MG63 (cell line): ENCODE measurements at regions not wholly inside any gene's neighbourhood (a gene's known extent, or its start where the extent isn't known, plus 50 kb on each side); places are given as distances from the start of the nearest gene placed in this dataset.

Source experiments
- DNase-seq: peaks from one replicate; pipeline ENCODE4 v3.0.0-alpha.2; 2020
- H3K27me3 ChIP-seq: fragments of 250-450 bp; sonication (Bioruptor Pico); 2 replicates; pipeline ENCODE4 v1.5.1; 2020; ENCODE audit warnings: mild to moderate bottlenecking, moderate library complexity
- H3K36me3 ChIP-seq: fragments of 250-450 bp; sonication (Bioruptor Pico); 2 replicates; pipeline ENCODE4 v1.5.1; 2020; ENCODE audit warnings: mild to moderate bottlenecking, moderate library complexity
- H3K4me3 ChIP-seq: fragments of 250-450 bp; sonication (Bioruptor Pico); 2 replicates; pipeline ENCODE4 v1.5.1; 2020; ENCODE audit warnings: mild to moderate bottlenecking, moderate library complexity
- H3K9me3 ChIP-seq: fragments of 250-450 bp; sonication (Bioruptor Pico); 2 replicates; pipeline ENCODE4 v1.5.1; 2020; ENCODE audit warnings: mild to moderate bottlenecking, moderate library complexity

DNA sequence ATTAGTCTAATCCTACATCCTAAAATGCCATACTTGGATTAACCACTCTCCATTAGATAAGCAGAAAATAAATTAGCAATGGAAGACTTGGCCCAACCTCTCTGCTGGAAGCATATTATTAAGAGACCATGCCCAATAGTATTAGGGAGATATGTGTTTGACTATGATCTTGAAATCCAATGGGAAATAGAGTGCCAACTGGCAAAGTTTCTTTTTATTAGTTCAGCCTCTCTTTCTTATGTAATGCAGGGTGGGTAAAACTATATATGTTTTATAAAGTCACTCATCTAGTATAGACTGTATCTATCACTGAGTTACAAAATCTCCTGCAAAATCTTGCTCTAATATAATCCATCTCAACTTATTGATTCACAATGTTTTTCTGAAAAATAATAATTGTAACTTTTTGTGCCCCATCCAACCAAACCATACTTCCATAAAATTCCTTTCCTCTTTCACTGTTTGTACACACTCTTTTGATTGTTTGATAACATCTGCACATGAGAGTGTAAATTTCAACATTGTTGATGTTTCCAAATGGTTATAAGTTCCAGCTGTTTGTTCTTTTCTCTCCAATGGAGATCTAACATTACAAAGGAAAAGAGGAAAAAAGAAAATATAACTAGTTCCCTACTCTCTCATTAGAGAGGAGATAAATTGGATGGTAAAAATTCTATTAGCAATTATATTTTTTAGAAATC, 408.1 kb upstream of the ADGRL2 start:
- Histone ChIP-seq H3K27me3 (no peaks in the 10 kb centered on the region), H3K9me3 (no peaks in the 10 kb centered on the region)

DNA sequence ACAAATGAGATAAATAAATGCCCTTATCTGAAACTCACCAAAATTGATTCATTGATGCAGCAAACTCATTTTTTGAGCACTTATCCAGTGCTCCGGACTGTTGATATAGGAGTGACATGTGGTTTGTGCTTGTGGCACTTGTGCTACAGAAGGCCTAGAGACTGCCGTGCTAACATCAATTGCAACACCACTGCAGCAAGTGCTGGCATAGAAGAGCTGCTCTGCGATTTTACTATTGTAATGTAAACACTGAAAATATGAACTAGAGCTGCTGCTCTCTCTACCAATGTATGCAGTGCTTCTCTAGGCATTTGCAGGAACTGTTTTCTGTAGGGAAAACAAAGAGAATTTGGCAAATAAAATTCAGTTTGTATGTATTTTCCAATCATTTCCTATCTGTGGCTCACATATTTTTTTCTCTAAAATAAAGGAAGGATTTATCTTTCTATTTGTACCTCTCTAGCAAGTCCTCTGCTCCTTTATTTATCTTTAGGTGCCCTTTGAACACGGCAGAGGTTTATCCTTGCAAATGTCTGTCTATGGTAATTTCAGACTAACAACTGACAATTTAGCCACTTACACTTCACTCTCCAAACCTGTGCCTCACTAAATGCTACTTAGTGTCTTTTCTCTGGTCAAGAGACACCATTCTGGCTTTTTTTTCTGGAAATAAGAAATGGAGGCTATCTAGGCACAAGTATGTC, 409.5 kb upstream of the ADGRL2 start:
- DNase-seq = no peak
- H3K9me3 ChIP-seq = no peaks in the 10 kb centered on the region
- H3K36me3 ChIP-seq = no peaks in the 10 kb centered on the region
- no peaks in the 10 kb centered on the region for H3K27me3 ChIP-seq
- H3K4me3 ChIP-seq = no peak overlapping the region

More for the DNA sequence above, 408.1 kb upstream of the ADGRL2 start:
- H3K36me3 ChIP-seq = no peaks in the 10 kb centered on the region
- DNase-seq = no peak
- no peak overlapping the region for H3K4me3 ChIP-seq

DNA sequence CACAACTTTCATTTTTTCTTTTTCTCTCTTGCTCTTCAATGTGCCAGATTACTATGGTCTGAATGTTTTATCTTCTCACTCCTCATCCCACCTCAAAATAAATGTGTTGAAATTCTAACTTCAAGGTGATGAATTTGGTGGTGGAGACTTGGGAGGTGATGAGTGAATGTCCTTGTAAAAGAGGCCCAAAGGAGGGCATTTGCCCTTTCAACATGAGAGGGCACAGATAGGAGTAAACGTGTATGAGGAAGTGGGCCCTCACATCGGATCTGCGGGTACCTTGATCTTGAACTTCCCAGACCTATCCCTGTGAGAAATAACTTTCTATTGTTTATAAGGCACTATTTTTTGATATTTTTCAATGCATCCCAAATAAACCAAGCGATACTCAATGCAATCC, 412.3 kb upstream of the ADGRL2 start:
- no peak for DNase-seq
- H3K9me3 ChIP-seq = no peaks in the 10 kb centered on the region
- no peak overlapping the region for H3K4me3 ChIP-seq
- no peaks in the 10 kb centered on the region for H3K36me3 ChIP-seq
- H3K27me3 ChIP-seq = no peaks in the 10 kb centered on the region

DNA sequence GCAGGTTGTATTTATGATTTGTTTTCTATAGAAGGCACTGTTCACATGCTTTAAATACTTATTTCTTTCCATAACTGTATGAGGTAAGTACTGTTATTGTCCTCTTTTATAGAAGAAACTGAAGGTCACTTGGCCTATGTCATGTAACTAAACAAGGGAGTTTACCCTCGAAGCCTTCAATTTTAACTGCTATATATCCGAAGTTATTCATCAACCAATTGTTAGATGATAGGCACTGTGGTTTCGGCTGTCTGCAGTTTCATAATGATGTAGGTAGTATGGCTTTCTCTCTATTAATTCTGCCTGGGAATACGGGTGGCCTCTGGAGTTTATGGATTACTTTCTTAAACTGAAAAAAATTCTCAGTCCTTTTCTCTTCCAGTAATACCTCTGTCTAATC, 413.3 kb upstream of the ADGRL2 start:
- H3K9me3 ChIP-seq = no peaks in the 10 kb centered on the region
- no peak for DNase-seq
- no peaks in the 10 kb centered on the region for H3K27me3 ChIP-seq
- H3K36me3 ChIP-seq = no peaks in the 10 kb centered on the region
- no peak overlapping the region for H3K4me3 ChIP-seq

DNA sequence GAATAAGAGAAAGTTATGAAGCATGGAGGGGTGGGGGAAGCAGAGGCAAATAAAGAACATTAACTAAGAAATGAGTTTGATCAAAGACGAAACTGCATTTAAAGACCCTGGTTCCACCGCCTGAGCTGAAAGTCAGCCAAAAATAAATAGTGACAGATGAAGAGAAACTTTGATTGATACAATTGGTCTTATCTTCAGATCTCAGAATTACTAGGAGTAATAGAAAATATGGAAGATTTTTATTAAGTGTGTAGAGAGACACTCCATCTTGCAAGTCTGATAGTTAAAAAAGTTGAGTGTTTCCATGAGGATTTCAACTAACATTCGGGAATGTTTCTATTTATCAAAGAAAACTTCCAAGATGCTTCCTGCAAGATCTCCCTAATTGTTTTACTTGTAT, 418.2 kb upstream of the ADGRL2 start:
- no peak for DNase-seq
- H3K9me3 ChIP-seq = no peaks in the 10 kb centered on the region
- no peak overlapping the region for H3K4me3 ChIP-seq
- no peaks in the 10 kb centered on the region for H3K36me3 ChIP-seq
- H3K27me3 ChIP-seq = no peaks in the 10 kb centered on the region

DNA sequence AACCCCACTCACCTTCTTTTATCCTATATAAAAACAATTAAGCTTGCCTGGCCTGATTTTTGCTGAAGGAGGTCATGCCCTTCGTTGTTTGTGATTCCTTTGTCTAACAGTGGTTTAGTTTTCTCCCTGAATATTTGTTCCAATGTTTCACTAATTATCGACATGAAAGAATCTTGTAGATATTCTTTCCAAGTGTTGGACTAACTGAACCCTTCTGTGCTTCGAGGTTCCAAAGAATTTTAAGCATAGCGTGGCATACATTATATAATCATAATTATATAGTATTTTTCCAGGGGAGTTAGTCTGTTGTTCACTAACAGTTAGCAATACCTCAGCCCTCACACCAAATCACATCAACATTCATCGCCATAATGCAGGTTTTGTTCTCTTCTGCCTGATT, 418.9 kb upstream of the ADGRL2 start:
- Histone ChIP-seq H3K4me3 (no peak overlapping the region), H3K36me3 (no peaks in the 10 kb centered on the region), H3K27me3 (no peaks in the 10 kb centered on the region), H3K9me3 (no peaks in the 10 kb centered on the region)
- no peak for DNase-seq

DNA sequence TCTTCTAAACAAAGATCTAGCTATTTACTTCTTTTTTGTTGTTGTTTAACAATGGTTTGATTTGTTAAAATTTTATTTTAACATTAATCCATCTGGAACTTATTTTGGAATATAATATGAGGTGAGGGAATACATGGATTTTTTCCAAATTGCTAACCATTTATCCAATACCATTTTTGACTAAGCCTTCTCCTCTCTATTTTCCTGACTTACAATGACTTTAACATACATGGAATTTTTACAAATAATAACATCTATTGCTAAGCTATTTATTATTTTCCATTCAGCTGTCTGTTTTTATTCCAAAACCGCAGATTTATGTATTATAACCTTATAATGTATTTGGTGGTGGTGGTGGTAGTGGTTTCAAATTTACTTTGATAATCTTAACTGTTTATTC, 420.3 kb upstream of the ADGRL2 start:
- Histone ChIP-seq H3K36me3 (no peaks in the 10 kb centered on the region), H3K27me3 (no peaks in the 10 kb centered on the region), H3K9me3 (no peaks in the 10 kb centered on the region), H3K4me3 (no peak overlapping the region)
- DNase-seq = no peak

DNA sequence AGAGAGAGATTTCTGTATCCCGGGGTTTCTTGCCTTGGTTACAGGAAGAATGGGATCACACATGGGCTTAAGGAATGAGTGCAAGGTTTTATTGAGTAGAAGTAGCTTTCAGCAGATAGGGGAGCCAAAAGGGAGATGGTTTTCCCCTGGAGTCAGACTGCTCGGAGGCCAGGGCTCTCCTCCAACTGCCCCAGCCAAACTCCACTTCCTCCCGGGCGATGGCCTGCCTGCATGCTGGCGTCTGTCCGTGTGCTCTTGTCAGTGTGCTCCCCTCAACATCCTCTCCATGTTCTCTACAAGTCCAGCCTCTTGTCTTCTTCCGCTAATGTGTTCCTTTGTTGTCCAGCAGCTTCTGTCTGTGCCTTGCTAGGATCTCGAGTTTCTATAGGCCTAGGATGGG, 421.3 kb upstream of the ADGRL2 start:
- H3K9me3 ChIP-seq = no peaks in the 10 kb centered on the region
- H3K4me3 ChIP-seq = no peak overlapping the region
- H3K27me3 ChIP-seq = no peaks in the 10 kb centered on the region
- DNase-seq = no peak
- H3K36me3 ChIP-seq = no peaks in the 10 kb centered on the region

DNA sequence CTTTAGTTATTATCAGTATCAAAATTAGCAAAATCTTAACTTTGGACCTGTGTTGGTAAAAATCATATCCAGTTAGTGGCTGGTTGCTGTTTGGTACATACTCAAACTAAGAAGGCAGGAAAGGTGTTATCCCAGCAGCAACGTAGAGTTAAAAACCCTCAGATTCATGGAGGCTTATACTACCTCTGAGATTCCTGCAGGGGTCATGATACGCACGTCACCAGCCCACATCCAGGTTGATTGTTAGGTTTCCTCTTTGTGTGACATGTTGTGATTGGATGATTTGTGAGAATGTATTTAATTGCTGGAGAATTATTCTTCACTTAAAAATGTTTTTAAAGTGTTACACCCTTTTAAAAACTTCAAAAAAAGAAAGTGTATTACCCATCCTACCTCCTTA, 423.3 kb upstream of the ADGRL2 start:
- no peak for DNase-seq
- Histone ChIP-seq H3K9me3 (no peaks in the 10 kb centered on the region), H3K27me3 (no peaks in the 10 kb centered on the region), H3K36me3 (no peaks in the 10 kb centered on the region), H3K4me3 (no peak overlapping the region)

DNA sequence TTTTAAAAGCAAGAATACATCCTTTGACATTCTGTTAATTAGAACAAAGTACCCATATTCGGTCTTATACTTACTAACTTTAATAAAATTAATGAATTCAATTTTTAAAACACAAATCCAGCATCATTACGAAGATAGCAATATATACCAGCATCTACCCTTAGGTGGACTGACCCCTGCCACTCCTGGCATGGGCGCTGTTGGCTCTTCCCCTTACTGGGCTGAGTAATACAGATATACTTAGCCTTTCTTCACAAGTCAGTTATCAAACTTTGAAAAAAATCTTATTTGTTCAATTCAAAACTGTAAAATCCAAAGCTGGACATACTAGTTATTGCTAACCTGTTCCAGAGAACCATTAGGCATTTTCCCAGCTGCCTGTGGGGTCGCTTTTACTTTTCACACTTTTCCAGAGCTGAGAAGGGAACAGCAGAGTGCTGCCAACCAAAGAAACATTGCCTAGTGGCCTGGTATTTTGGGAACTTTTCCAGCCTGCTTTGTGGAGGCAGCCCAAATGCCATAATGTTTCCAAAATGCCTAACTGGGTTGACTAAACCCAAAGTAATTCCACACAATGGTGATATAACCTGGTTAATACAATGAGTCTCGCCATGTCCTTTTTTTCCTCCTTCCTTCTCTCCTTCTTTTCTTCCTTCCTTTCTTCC, 424.7 kb upstream of the ADGRL2 start:
- DNase-seq = no peak
- no peaks in the 10 kb centered on the region for H3K27me3 ChIP-seq
- no peaks in the 10 kb centered on the region for H3K9me3 ChIP-seq
- H3K4me3 ChIP-seq = no peak overlapping the region
- H3K36me3 ChIP-seq = no peaks in the 10 kb centered on the region

DNA sequence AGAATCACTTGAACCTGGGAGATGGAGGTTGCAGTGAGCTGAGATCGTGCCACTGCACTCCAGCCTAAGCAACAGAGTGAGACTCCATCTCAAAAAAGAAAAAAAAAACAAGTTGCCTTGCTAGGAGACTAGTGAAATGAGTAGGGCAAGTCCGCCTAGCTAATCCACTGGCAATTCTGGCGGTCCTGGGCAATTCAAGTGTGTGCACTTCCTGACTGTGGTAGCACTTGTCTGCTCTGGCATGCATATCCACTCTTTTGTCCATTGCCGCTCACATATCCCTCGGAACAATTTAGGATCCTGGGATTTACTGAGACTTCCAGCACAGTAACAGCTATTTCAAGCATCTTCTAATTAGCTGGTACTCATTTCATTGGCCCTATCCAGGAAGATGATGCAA, 426.3 kb upstream of the ADGRL2 start:
- Histone ChIP-seq H3K4me3 (no peak overlapping the region), H3K27me3 (no peaks in the 10 kb centered on the region), H3K9me3 (no peaks in the 10 kb centered on the region), H3K36me3 (no peaks in the 10 kb centered on the region)
- no peak for DNase-seq

DNA sequence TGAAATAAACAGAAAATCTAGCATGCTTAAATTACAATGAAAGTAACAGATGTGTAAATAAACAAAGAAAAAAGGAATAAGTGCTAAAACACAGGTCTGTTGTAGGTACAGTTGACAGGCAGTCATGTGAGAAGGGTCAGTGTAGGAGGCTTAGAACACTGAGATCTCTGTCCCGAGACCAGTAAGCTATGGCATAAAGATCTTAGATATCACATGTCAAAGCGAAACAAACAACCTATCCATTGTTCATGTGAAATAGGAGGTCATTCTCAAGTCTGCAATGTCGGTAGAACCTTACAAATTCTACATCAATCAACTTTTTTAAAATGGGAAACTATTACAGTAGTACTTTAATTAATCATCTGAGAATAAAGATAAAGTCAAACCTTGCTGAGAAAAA, 428.9 kb upstream of the ADGRL2 start:
- no peak for DNase-seq
- Histone ChIP-seq H3K4me3 (no peak overlapping the region), H3K9me3 (no peaks in the 10 kb centered on the region), H3K36me3 (no peaks in the 10 kb centered on the region), H3K27me3 (no peaks in the 10 kb centered on the region)

DNA sequence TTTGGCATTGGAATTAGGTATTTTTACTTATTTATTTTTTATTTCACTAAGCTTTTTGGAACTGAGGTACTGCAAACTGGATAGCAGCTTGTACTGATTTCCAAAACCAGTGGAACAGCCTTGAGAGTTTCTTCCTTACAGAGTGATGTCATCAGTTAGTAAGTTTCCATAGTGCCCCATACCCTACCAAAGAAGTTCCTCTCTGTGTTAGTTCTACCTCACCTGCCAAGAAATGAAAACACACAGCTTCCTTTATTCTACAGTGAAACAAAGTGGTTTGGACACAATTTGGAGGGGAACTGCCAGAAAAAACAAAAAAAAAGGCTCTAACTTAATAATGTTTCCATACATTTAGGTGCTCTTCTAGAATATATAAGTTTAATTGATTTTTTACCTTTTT, 430.9 kb upstream of the ADGRL2 start:
- Histone ChIP-seq H3K36me3 (no peaks in the 10 kb centered on the region), H3K4me3 (no peak overlapping the region), H3K9me3 (no peaks in the 10 kb centered on the region), H3K27me3 (no peaks in the 10 kb centered on the region)
- DNase-seq = no peak

DNA sequence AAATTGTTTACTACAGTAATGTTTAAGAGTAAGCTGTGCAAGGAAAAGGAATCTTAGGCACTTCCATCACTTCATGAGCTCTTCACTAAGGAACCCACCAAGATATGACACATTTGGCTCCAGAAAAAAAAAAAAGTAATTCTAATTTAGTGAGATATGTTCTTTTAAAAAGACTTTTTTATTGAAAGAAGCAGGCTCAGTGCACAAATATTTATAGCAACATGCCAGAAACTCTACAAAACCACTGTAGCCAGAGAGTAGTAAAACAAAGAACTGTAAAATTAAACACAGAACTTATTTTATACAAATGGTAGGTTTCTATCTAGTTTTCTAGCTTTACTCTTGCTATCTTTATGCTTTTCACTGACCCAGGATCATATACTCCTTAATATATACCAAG, 434.6 kb upstream of the ADGRL2 start:
- DNase-seq = no peak
- Histone ChIP-seq H3K9me3 (no peaks in the 10 kb centered on the region), H3K4me3 (no peak overlapping the region), H3K36me3 (no peaks in the 10 kb centered on the region), H3K27me3 (no peaks in the 10 kb centered on the region)

DNA sequence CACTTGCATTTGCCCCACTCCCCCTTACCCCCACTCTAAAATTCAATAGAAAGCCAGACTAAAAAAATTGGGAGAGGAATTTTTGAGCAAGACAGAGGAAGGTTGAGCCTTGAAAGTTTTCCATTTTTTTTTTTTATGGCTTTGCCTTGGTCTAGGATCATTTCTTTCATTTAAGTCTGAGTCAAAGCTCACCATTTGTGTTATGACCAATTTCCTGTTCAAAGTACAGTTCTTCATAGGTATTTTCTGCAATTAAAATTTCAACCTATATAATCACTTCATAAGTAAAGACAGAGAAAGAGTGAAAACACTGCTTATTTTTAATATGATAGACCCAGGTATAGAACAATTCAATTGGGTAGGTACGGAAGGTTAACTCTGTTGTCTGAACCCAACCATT, 436.6 kb upstream of the ADGRL2 start:
- no peaks in the 10 kb centered on the region for H3K36me3 ChIP-seq
- DNase-seq = no peak
- no peak overlapping the region for H3K4me3 ChIP-seq
- H3K9me3 ChIP-seq = no peaks in the 10 kb centered on the region
- H3K27me3 ChIP-seq = no peaks in the 10 kb centered on the region

DNA sequence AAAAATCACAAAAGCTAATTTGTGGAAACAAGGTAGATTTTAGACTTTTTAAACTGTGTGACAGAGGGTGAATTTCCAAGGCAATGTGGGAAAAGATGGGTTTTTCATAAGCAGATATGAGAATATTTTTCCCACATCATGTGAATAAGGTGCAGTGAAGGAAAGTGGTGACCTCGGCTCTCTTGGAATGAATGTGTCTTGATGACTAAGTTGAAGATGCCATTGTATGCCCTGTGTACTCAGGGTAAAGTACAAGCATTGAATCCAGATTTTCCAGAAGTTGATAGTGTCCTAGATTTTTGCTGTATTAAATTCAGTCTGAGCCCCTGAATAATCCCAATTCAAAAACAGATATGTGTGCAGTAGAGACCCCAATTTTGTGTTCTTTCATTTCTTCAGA, 442.6 kb upstream of the ADGRL2 start:
- no peak for DNase-seq
- no peaks in the 10 kb centered on the region for H3K36me3 ChIP-seq
- no peaks in the 10 kb centered on the region for H3K9me3 ChIP-seq
- H3K4me3 ChIP-seq = no peak overlapping the region
- H3K27me3 ChIP-seq = no peaks in the 10 kb centered on the region

DNA sequence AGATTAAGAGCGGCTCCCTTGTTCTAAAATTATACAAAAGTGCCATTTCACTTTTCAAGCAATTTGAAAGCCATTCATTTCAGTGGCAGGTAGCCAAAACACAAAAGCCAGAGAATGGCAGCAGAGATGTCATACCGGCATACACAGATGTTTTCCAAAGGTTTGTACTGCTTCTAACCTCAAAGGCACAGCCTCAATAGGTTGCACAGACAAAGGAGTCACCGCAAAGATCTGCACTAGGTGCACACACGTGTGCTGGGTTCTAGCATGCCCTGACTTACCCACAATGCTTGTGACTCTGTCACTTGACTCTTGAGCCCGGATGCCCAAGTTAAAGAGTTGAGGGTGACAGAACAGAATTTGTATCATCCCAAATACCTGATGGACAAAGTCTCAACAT, 448.9 kb upstream of the ADGRL2 start:
- no peaks in the 10 kb centered on the region for H3K27me3 ChIP-seq
- H3K36me3 ChIP-seq = no peaks in the 10 kb centered on the region
- no peak overlapping the region for H3K4me3 ChIP-seq
- no peaks in the 10 kb centered on the region for H3K9me3 ChIP-seq
- no peak for DNase-seq
